Activated naive CD8-positive, alpha-beta T cell treated with anti-CD3 and anti-CD28 coated beads for 36 hours (primary cell): ENCODE measurements at regions not wholly inside any gene's neighbourhood (a gene's known extent, or its start where the extent isn't known, plus 50 kb on each side); places are given as distances from the start of the nearest gene placed in this dataset.

Source experiments
- DNase-seq: peaks from one replicate; pipeline ENCODE4 v3.0.0; 2021
- H3K27ac Mint-ChIP-seq: one replicate; pipeline ENCODE4 v1.8.0; 2022; ENCODE audit warnings: mild to moderate bottlenecking, moderate library complexity, mixed read lengths
- H3K27me3 Mint-ChIP-seq: one replicate; pipeline ENCODE4 v1.8.0; 2022; ENCODE audit warnings: mild to moderate bottlenecking, mixed read lengths
- H3K36me3 Mint-ChIP-seq: one replicate; pipeline ENCODE4 v1.8.0; 2021; ENCODE audit warnings: mild to moderate bottlenecking, mixed read lengths
- H3K4me1 Mint-ChIP-seq: one replicate; pipeline ENCODE4 v1.8.0; 2021; ENCODE audit warnings: mixed read lengths
- H3K4me3 Mint-ChIP-seq: one replicate; pipeline ENCODE4 v1.8.0; 2022; ENCODE audit warnings: mild to moderate bottlenecking, moderate library complexity, mixed read lengths
- H3K9me3 Mint-ChIP-seq: one replicate; pipeline ENCODE4 v1.8.0; 2022; ENCODE audit warnings: mixed read lengths

GRCh38 chr7:94247970-94248369, 146.7 kb upstream of the COL1A2 start:
- Mint-ChIP-seq H3K27me3 (no peaks in the 10 kb centered on the region), H3K4me1 (no peaks in the 10 kb centered on the region), H3K4me3 (no peak overlapping the region), H3K36me3 (no peaks in the 10 kb centered on the region), H3K27ac (no peak overlapping the region), H3K9me3 (no peaks in the 10 kb centered on the region)
- no peak for DNase-seq

- Mint-ChIP-seq H3K36me3 (no peaks in the 10 kb centered on the region), H3K27me3 (no peaks in the 10 kb centered on the region), H3K4me1 (no peaks in the 10 kb centered on the region), H3K9me3 (no peaks in the 10 kb centered on the region), H3K4me3 (no peak overlapping the region), H3K27ac (no peak overlapping the region)
- DNase-seq = no peak
Measured at GRCh38 chr7:94249631-94250030, 145.1 kb upstream of the COL1A2 start.

- no peaks in the 10 kb centered on the region for H3K27me3 Mint-ChIP-seq
- no peaks in the 10 kb centered on the region for H3K4me1 Mint-ChIP-seq
- no peak for DNase-seq
- no peaks in the 10 kb centered on the region for H3K36me3 Mint-ChIP-seq
- no peak overlapping the region for H3K27ac Mint-ChIP-seq
- no peak overlapping the region for H3K4me3 Mint-ChIP-seq
- H3K9me3 Mint-ChIP-seq = no peaks in the 10 kb centered on the region
Measured at GRCh38 chr7:94250124-94250523, 144.6 kb upstream of the COL1A2 start.

GRCh38 chr7:94250987-94251386, 143.7 kb upstream of the COL1A2 start:
- H3K36me3 Mint-ChIP-seq = no peaks in the 10 kb centered on the region
- H3K27me3 Mint-ChIP-seq = no peaks in the 10 kb centered on the region
- H3K9me3 Mint-ChIP-seq = no peaks in the 10 kb centered on the region
- no peak overlapping the region for H3K27ac Mint-ChIP-seq
- no peaks in the 10 kb centered on the region for H3K4me1 Mint-ChIP-seq
- DNase-seq = no peak
- H3K4me3 Mint-ChIP-seq = no peak overlapping the region

GRCh38 chr7:94252124-94252523, 142.6 kb upstream of the COL1A2 start:
- no peak for DNase-seq
- Mint-ChIP-seq H3K4me1 (no peaks in the 10 kb centered on the region), H3K27ac (no peak overlapping the region), H3K9me3 (no peaks in the 10 kb centered on the region), H3K4me3 (no peak overlapping the region), H3K36me3 (no peaks in the 10 kb centered on the region), H3K27me3 (no peaks in the 10 kb centered on the region)

GRCh38 chr7:94252971-94253370, 141.7 kb upstream of the COL1A2 start:
- Mint-ChIP-seq H3K9me3 (no peaks in the 10 kb centered on the region), H3K4me1 (no peaks in the 10 kb centered on the region), H3K36me3 (no peaks in the 10 kb centered on the region), H3K27me3 (peaks cover 7% of the 10 kb centered on the region), H3K4me3 (no peak overlapping the region), H3K27ac (no peak overlapping the region)
- no peak for DNase-seq

GRCh38 chr7:94253686-94254085, 141.0 kb upstream of the COL1A2 start:
- no peak for DNase-seq
- Mint-ChIP-seq H3K27me3 (peaks cover 7% of the 10 kb centered on the region), H3K27ac (no peak overlapping the region), H3K4me3 (no peak overlapping the region), H3K4me1 (no peaks in the 10 kb centered on the region), H3K9me3 (no peaks in the 10 kb centered on the region), H3K36me3 (no peaks in the 10 kb centered on the region)

GRCh38 chr7:94258418-94259300, 136.0 kb upstream of the COL1A2 start:
- no peak for DNase-seq
- Mint-ChIP-seq H3K4me3 (no peak overlapping the region), H3K9me3 (no peaks in the 10 kb centered on the region), H3K36me3 (no peaks in the 10 kb centered on the region), H3K27me3 (peaks cover 18% of the 10 kb centered on the region), H3K4me1 (no peaks in the 10 kb centered on the region), H3K27ac (no peak overlapping the region)

GRCh38 chr7:94261067-94261466, 133.6 kb upstream of the COL1A2 start:
- Mint-ChIP-seq H3K4me1 (no peaks in the 10 kb centered on the region), H3K4me3 (no peak overlapping the region), H3K36me3 (no peaks in the 10 kb centered on the region), H3K9me3 (no peaks in the 10 kb centered on the region), H3K27me3 (peaks cover 18% of the 10 kb centered on the region), H3K27ac (no peak overlapping the region)
- DNase-seq = no peak

- no peaks in the 10 kb centered on the region for H3K36me3 Mint-ChIP-seq
Measured at GRCh38 chr7:94264756-94265155, 129.9 kb upstream of the COL1A2 start.

GRCh38 chr7:94265456-94265855, 129.2 kb upstream of the COL1A2 start:
- no peaks in the 10 kb centered on the region for H3K4me1 Mint-ChIP-seq
- H3K27ac Mint-ChIP-seq = no peak overlapping the region
- no peaks in the 10 kb centered on the region for H3K36me3 Mint-ChIP-seq
- H3K4me3 Mint-ChIP-seq = no peak overlapping the region
- no peak for DNase-seq
- peaks cover 14% of the 10 kb centered on the region for H3K27me3 Mint-ChIP-seq
- H3K9me3 Mint-ChIP-seq = no peaks in the 10 kb centered on the region

More at GRCh38 chr7:94264756-94265155, 129.9 kb upstream of the COL1A2 start:
- no peak for DNase-seq
- Mint-ChIP-seq H3K27ac (no peak overlapping the region), H3K4me1 (no peaks in the 10 kb centered on the region), H3K9me3 (no peaks in the 10 kb centered on the region), H3K27me3 (peaks cover 14% of the 10 kb centered on the region), H3K4me3 (no peak overlapping the region)

- Mint-ChIP-seq H3K27ac (no peak overlapping the region), H3K27me3 (peaks cover 11% of the 10 kb centered on the region), H3K4me1 (no peaks in the 10 kb centered on the region), H3K4me3 (no peak overlapping the region), H3K36me3 (no peaks in the 10 kb centered on the region), H3K9me3 (no peaks in the 10 kb centered on the region)
- DNase-seq = no peak
Measured at GRCh38 chr7:94266238-94266644, 128.5 kb upstream of the COL1A2 start.

- Mint-ChIP-seq H3K27me3 (peaks cover 4% of the 10 kb centered on the region), H3K27ac (no peak overlapping the region), H3K4me3 (no peak overlapping the region), H3K9me3 (no peaks in the 10 kb centered on the region), H3K4me1 (no peaks in the 10 kb centered on the region), H3K36me3 (no peaks in the 10 kb centered on the region)
- DNase-seq = no peak
Measured at GRCh38 chr7:94270772-94271171, 123.9 kb upstream of the COL1A2 start.

GRCh38 chr7:94272821-94273583, 121.7 kb upstream of the COL1A2 start:
- Mint-ChIP-seq H3K4me3 (no peak overlapping the region), H3K36me3 (no peaks in the 10 kb centered on the region), H3K27me3 (peaks cover 4% of the 10 kb centered on the region), H3K4me1 (no peaks in the 10 kb centered on the region), H3K9me3 (no peaks in the 10 kb centered on the region), H3K27ac (no peak overlapping the region)
- DNase-seq = no peak

GRCh38 chr7:94274828-94275227, 119.9 kb upstream of the COL1A2 start:
- peak; percentile 13 for DNase-seq

More at GRCh38 chr7:94274828-94275227, 119.9 kb upstream of the COL1A2 start:
- peaks cover 4% of the 10 kb centered on the region for H3K27me3 Mint-ChIP-seq
- no peak overlapping the region for H3K27ac Mint-ChIP-seq
- H3K9me3 Mint-ChIP-seq = no peaks in the 10 kb centered on the region
- no peaks in the 10 kb centered on the region for H3K4me1 Mint-ChIP-seq
- H3K36me3 Mint-ChIP-seq = no peaks in the 10 kb centered on the region
- H3K4me3 Mint-ChIP-seq = no peak overlapping the region
